Esophagus muscularis mucosa (tissue), 4 donors: ENCODE measurements at regions not wholly inside any gene's neighbourhood (a gene's known extent, or its start where the extent isn't known, plus 50 kb on each side); places are given as distances from the start of the nearest gene placed in this dataset.

ENCODE experiments used
- EP300 ChIP-seq: sonication (generic); formaldehyde crosslinking; IDR thresholded peaks from one replicate; pipeline ENCODE4 v1.6.1; 2017; ENCODE audit warnings: antibody characterized with exemption
- POLR2A ChIP-seq: fragments of 450-650 bp; IDR thresholded peaks from one replicate; pipeline ENCODE4 v1.6.1; 2017; ENCODE audit warnings: antibody characterized with exemption, moderate library complexity, mild to moderate bottlenecking, low read depth
- POLR2AphosphoS5 ChIP-seq, 2 donors: sonication (generic); formaldehyde crosslinking; IDR thresholded peaks; one replicate each; pipeline ENCODE4 v1.6.1; 2017; ENCODE audit warnings: antibody characterized with exemption in 2 of 2
- TF ChIP-seq, protein P1 (sequence below), 3 experiments: fragments of 200-600 bp in 2 of 3; fragments of 450-650 bp in 1 of 3; sonication (generic) in 2 of 3; IDR thresholded peaks; one replicate each; pipeline ENCODE4 v1.5.1; 2017 to 2019; ENCODE audit warnings: antibody characterized with exemption in 3 of 3, mild to moderate bottlenecking in 2 of 3, moderate library complexity in 1 of 3

DNA sequence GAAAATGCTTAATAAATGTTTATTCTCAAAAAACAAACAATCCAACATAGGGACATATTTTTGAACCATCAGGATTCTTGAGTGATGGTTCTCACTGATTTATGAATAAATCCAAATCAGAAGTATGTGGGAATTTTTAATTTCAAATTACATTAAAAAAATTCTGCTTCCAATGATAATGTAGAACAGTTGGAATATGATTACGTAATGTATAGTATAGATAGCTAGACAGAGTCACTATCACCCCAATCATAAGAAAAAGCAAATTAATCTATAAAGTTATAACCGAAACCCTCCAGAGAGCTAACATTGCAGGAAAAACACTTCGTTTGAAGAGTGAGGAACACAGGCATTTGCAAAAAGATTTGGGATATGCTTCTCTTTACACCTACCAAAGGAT is 1600.6 kb upstream of the B3GALT2 start:
- TF ChIP-seq, protein P1, sequence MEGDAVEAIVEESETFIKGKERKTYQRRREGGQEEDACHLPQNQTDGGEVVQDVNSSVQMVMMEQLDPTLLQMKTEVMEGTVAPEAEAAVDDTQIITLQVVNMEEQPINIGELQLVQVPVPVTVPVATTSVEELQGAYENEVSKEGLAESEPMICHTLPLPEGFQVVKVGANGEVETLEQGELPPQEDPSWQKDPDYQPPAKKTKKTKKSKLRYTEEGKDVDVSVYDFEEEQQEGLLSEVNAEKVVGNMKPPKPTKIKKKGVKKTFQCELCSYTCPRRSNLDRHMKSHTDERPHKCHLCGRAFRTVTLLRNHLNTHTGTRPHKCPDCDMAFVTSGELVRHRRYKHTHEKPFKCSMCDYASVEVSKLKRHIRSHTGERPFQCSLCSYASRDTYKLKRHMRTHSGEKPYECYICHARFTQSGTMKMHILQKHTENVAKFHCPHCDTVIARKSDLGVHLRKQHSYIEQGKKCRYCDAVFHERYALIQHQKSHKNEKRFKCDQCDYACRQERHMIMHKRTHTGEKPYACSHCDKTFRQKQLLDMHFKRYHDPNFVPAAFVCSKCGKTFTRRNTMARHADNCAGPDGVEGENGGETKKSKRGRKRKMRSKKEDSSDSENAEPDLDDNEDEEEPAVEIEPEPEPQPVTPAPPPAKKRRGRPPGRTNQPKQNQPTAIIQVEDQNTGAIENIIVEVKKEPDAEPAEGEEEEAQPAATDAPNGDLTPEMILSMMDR (IDR thresholded peaks at IDR 0.05), result no peak
- TF ChIP-seq POLR2A (no peak), EP300 (no peak), POLR2AphosphoS5 (IDR thresholded peaks at IDR 0.05) (no peak)
